EH (cell line): ENCODE measurements at regions not wholly inside any gene's neighbourhood (a gene's known extent, or its start where the extent isn't known, plus 50 kb on each side); places are given as distances from the start of the nearest gene placed in this dataset.
"Not testable (repeated sequence)": the region's sequence is repeated elsewhere in the genome, so short reads cannot be mapped to it uniquely, and the experiment has no call there.

Source experiments
- DNase-seq: peaks from one replicate; pipeline ENCODE4 v3.0.0-alpha.2; 2015; ENCODE audit warnings: low read depth

DNA sequence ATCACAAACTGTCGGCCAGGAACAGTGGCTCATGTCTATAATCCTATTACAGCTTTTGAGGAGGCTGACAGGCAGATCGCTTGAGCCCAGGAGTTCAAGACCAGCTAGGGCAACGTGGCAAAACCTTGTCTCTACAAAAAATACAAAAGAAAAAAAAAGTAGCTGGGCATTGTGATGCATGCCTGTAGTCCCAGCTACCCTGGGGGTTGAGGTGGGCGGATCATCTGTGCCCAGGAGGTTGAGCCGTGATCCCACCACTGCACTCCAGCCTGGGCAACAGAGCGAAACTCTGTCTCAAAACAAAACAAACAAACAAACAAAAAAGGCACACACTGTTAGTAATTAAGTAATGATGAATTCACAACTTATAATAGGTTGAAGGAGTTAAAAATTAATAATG, 441.5 kb upstream of the PCDH15 start:
- no peak for DNase-seq

DNA sequence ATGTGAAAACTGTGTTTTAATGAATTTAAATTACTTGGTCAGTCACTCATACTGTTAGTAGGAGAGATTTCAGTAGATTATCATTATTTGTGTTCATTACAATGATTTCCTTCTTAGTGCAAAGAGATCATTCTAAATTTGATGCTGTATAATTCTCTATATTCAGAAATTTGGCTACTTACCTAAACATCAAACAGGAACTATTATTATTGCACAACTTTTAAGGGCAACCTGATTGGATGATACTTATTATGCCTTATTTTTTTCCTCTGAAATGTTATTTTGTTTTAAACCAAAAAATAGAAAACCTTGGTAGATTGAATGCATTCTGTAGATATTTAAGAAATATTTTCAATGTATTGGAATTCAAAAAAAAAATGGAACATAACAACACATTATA, 436.4 kb upstream of the PCDH15 start:
- DNase-seq = no peak

DNA sequence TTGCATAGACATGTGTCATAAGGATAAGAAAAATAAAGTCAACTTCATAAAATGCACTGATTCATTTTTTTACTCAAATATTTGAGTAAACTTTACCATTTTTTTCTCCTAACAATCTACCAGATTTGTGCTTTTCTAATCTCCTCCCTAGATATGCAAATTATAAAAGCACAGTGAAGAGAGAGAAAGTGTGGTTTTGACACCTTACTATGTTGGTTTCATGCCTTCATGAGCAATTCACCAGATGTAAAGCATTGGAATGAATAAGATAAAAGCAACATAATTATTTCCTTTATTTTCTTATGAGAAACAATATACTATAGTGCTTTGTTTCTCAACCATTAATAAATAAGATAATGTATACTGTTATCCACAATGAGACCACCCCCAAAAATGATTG, 432.5 kb upstream of the PCDH15 start:
- DNase-seq = no peak

DNA sequence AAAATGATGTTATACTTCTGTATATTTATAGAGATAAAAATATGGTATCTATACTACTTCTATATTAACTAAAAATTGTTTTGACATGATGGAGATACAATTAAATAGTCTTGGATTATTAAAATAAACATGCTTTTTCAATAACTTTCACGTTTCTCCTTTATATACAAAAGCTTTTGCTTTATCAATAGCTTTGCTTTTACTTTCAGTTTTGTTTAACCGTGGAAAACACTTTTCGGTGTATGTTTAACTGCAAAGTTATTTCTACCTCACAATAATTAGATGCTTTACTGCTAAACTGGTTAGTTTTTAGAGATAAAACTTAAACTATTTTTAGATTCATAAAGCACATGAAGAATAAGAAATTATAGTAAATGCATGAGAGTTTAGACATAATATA, 432.1 kb upstream of the PCDH15 start:
- no peak for DNase-seq

DNA sequence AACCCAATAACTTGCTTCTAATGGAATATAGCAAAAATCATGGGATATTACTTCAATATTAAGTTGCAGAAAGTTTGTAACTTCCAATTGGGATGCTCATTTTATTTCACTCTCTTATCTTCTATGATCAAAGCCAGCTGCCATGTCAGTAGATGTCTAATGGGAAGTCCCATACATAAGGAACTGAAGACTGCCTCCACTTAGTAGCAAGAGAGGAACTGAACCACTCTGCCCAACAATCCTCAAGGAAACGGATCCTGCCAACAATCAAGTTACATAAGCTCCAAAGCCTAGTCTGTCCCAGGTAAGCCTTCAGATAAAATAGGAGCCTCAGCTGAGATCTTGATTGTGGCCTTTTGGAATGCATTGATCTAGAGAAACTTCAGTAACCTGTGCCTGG, 431.5 kb upstream of the PCDH15 start:
- DNase-seq = no peak

DNA sequence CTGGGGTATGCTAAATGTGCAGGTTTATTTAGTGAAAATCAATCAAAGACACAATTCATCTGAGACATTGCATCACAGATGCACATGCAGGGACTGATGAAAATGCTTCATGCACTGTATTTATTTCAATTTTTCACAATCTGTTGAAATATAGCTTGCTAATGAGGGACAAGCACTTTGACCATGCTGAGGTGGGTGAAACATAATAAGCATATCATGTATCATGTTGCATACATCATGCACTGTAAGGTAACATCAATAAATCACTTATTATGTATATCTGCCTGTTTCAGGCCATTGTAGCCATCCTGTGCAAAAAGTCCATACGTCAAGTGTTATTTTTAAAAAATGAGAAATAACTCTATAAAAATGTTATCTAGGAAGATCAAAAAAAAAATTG, 426.9 kb upstream of the PCDH15 start:
- no peak for DNase-seq

DNA sequence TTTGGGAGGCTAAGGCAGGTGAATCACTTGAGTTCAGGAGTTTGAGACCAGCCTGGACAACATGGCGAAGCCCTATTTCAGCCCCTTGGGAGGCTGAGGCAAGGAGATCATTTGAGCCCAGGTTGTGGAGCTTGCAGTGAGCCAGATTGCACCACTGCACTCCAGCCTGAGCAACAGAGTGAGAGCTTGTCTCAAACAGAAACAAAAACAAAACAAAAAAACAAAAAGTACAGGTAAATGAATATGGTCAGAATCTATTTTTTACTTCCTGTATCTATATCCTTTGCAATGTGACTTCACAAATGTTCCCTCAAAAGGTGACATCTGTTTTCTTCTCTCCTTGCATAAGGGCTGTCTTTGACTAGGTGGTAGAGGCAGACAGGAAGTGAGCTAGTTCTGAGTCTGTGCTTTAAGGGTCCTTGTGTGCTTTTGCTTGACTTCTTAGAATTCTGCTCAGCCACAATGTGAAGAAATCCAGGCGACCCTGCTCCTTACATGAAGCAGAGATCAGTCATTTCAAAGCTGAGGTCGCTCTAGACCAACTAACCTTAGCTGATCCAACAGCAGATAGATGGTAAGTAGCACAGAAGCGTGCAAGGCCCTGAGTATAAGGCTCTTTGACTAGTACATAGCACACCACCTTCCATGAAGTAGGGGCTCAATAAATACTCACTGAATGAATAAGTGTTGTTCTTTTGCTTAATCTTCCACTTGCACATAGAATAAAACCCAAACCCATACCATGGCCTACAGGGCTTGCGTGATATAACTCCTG, 423.2 kb upstream of the PCDH15 start:
- DNase-seq = no peak

DNA sequence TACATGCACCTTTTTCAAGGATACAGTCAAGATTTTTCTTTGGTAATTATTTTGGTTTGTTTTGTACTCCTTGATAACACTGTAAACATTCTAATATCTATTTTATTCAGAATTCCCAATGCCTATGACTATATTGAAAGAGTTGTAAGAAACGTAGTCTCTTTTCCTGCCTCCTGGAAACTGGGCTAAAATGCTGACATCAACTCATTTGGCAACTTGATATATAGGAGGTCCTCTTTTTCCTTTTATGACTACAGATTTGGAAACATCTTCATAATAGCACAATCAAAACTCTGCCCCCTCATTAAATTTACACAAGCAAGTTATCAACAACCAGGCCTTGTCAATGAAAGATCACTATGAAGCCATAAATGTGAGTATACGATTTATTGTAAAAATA, 422.3 kb upstream of the PCDH15 start:
- DNase-seq = no peak

DNA sequence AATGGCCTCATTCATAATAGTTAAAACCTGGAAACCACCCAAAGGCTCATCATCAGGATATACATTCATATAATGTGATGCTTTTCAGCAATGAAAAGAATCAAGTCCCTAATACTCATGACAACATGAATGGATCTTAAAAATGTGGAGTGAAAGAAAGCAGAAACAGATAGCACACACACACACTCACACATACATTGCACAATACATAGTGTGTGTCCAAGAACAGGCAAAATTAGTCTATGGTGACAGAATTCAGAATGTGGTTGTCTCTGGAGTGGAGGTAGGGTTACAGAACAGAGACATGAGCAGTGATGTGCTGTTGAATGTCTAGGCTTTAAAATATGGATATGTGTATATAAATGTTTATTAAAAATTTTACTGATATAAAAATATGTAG, 419.9 kb upstream of the PCDH15 start:
- DNase-seq = no peak

DNA sequence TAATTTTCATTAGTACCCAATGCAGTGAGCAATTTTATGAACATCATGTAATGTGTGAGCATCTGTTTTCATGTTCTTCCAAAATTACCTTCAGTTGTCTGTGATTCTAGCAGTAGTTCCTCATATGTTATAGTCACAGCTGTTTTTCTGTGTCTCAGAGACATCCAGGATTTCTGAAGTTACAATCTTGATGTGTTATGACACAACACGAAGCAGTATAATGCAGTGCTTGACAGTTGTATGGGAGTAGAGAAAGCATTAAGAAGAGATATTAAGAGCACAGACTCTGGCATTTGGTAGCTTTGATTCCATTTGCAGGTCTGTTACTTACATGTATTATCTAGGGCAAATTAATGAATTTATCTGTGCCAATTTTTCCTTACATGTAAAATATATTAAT, 414.7 kb upstream of the PCDH15 start:
- no peak for DNase-seq

DNA sequence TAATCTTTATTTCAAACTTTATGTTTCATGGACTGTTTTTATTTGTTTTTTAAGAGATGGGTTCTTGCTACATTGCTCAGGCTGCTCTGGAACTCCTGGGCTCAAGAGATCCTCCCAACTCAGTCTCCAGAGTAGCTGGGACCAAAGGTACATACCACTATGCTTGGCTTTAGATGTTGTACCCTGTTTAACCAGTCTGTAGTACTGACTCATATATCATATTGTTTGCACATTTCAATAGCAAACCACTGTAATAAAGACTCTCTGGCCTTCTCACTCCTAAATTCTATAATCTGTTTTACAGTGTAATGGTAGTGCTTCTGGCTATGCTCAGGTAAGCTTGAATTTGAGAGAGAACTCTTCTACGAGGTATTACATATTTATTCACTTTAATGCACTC, 413.6 kb upstream of the PCDH15 start:
- no peak for DNase-seq

DNA sequence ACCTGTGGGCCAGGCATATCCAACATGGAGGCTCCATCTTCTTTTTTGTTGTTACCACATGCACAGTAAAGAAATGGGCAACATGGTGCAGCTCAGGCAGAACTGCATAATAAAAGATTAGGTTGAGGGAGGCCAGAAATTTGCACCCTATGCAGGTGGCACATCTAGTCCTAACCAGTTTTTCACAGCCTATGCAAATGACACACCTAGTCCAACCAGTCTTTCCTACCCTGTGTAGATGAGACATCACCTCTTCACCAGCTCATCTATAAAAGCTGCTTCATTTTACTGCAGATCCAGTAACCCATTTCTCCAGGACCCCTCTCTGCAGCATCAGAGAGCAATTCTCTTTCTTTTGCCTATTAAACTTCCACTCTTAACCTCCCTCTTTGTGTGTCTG, 411.0 kb upstream of the PCDH15 start:
- DNase-seq = no peak

DNA sequence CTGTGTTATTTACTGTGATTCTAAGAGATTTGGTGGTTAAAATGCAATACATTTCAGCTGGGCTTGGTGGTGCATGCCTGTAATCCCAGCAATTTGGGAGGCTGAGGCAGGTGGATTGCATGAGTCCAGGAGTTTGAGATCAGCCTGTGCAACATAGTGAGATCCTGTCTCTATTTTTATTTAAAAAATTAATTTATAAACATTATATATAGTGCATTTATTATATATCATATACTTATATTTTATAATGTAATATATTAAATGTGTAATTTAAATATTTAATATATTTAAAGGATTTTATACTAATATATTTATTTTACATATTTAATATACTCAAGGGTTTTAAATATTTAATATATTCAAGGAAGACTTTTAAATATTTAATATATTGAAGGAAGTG, 402.8 kb upstream of the PCDH15 start:
- no peak for DNase-seq

DNA sequence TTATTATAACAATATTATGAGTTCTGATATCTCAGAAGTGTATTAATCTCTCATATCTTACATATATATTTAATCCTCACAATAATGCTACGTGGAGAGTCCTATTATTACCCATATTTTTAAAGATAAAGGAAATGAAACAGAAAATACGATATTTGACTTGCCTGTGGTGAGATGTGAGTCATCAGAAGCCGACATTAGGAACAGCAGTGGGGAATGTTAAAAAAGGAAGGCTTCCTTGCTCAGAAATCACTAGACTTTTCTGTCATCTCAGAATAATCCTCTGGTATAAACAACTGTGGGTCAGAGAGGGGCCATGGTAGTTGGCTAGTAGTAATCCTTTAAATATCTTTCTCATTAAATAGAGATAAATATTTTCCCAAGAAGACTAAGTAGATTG, 402.3 kb upstream of the PCDH15 start:
- DNase-seq = no peak

DNA sequence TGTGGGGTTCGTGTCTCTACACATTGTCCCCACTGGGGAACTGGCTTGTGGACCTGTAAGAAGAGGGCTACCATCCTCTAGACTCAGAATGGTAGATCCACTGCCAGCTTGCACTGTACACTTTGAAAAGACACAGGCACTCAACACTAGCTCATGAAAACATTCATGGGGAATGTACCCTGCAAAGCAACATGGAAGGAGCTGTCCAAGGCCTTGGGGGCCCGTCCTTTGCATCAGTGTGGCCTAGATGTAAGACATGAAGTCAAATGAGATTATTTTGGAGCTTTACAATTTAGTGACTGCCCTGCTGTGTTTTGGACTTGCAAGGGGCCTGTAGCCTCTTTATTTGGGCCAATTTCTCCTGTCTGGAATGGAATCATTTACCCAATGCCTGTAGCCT, 399.0 kb upstream of the PCDH15 start:
- no peak for DNase-seq

DNA sequence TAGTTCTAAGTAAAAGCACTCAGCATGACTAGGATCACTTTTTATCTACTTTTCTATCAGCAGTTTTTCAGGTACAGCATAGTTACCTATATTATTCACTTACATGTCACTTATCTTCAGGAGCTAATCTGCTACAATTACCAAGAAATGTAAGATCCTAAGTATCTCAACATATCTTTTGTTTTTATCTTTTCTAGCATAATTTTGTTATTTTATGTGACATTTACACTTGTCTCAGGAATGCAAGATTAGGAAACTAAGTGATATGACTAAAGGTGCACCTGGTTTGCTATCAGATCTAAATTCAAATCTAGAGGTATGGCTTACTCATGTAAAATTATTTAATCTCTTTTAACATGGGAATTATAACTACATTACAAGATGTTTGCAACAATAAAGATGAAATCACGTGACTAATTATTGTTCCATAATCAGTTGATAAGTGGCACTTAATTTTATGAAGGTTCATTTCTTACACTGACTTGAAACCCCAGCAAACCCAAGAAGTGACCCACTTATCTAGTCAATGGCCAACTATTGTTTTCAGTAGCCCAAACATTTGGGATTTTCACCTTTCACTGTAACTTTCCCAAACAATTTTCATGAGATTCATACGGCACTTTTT, 390.3 kb upstream of the PCDH15 start:
- DNase-seq = no peak

DNA sequence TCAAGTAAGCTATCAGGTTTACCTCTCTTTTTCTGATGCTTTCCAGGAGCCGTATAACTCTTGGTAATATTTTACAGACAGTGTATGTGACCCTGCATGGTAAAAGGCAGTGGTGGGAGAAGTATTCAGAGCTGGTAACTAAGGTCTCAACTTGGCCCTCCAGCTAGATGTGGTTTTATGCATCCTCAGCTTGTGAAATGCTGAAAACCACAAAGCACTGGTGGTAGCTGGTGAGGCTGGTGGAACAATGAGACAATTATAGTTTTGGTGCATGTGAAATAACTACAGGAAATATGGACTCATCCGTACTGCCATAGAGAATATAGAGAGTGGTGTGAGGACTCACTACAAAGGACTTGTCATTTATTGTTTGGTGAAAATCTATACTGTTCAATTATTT, 383.0 kb upstream of the PCDH15 start:
- DNase-seq = no peak

DNA sequence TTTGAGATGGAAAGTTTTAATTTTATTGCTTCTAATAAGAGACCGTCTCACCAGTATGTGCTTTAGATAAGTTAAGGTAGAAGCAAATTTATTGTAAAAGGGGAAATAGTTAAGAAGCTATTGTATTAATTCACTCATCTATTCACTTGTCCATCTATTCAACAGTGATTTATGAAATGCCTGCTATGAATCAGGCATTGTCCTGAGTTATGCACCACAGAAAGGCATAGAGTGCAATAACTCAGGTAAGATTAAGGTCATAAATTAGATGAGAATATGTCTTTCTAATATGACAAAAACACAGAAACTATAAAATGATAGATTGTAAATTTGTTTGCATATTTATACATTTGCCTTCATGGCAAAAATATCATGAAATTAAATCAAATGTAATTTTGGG, 379.3 kb upstream of the PCDH15 start:
- no peak for DNase-seq

DNA sequence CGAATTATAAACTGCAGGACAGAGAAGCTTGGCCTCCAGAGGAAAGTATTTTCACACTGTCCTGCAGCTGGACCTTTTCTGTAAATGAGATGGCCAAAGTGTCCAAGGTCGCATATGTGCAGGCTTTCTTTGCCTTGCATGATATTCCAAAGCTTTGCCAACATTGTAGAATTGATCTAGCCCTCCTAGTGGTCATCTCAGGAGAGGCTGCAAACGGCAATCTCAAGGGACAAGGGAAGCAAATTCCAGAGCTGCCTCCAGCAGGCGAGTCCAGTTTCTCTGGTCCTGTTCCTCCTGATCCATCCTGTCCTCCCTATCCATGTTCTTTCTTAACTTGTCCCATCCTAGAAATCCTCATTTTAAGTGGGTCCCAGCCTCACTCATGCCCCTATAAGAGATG, 373.4 kb upstream of the PCDH15 start:
- DNase-seq = no peak

DNA sequence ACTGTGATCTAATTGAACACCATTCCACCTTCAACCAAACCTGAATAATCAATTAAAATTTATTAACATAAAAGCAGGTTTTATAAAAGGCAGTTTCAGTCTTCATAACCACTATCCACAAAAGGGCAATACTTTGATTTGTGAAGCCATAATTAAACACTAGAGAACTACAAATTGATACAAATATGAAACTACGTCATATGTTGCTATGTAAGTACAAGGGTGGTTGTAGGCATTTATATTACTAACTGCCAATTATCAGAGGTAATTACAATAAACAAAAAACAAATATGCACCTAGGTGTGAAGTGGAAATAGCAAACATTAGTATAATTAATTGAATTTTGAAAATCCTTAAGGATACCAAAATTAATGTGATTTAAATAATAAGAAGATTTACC, 368.5 kb upstream of the PCDH15 start:
- no peak for DNase-seq

DNA sequence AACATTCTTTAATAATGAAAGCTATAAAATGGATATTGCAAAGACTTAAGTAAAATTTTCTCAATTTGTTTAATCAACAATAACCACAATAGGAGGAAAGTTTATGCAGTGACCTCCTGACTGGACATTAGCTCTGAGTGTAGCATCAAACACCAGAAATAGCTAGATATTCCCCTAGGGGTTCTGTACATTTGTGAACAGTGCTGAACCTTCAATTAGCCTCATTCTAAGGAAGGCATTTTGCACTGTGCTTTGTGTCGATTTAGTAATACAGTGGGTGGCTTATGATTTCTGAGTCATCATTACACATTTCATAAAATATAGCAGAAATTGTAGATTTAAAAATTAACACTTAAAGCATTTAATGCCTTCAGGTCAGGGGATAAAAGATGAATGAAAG, 367.3 kb upstream of the PCDH15 start:
- DNase-seq = no peak

DNA sequence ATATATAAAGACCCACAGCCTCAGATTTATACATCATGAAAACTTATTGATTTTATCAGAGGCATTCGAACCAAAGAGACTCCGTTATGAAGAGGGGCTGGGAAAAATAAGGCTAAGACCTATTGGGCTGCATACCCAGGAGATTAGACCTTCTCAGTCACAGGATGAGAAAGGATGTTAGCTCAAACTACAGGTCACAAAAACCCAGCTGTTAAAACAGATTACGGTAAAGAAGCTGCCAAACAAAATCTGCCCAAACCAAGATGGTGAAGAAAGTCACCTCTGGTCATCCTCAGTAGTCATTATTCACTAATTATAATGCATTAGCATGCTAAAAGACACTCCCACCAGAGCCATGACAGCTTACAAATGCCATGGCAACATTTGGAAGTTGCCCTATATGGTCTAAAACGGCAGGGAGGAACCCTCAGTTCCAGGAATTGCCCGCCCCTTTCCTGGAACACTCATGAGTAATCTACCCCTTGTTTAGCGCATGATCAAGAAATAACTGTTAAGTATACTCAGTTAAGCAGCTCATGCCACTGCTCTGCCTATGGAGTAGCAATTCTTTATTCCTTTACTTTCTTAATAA, 362.5 kb upstream of the PCDH15 start:
- DNase-seq = no peak

DNA sequence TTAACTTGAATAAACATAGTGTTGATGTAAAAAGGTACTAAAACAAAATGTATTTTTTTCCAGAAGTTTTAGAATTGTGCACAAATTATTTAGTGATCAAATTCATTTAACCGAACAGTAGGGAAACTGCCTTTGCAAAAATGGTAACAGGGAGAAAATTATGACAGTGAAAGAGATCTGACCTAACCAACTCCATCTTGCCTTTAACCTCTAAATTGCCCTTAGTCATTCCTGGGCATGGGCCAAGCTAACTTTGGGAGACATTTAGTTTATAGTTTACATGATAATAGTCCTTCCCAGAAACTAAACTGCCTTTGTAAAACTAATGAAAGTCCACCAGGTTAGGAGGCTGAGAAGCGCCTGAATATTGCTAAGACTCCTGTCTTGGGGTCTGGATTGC, 361.3 kb upstream of the PCDH15 start:
- not testable (repeated sequence) for DNase-seq
